GM12872 (cell line): ENCODE measurements at regions not wholly inside any gene's neighbourhood (a gene's known extent, or its start where the extent isn't known, plus 50 kb on each side); places are given as distances from the start of the nearest gene placed in this dataset.

Experiments used
- TF ChIP-seq, protein P1 (sequence below): IDR thresholded peaks from 3 replicates; pipeline ENCODE4 v1.5.1; 2011; ENCODE audit warnings: low read depth, mild to moderate bottlenecking, low read length, moderate library complexity; ENCODE audit not compliant: insufficient read depth

GRCh38 chr10:2777666-2778355 is 289.5 kb upstream of the PFKP start:
- TF ChIP-seq, protein P1, sequence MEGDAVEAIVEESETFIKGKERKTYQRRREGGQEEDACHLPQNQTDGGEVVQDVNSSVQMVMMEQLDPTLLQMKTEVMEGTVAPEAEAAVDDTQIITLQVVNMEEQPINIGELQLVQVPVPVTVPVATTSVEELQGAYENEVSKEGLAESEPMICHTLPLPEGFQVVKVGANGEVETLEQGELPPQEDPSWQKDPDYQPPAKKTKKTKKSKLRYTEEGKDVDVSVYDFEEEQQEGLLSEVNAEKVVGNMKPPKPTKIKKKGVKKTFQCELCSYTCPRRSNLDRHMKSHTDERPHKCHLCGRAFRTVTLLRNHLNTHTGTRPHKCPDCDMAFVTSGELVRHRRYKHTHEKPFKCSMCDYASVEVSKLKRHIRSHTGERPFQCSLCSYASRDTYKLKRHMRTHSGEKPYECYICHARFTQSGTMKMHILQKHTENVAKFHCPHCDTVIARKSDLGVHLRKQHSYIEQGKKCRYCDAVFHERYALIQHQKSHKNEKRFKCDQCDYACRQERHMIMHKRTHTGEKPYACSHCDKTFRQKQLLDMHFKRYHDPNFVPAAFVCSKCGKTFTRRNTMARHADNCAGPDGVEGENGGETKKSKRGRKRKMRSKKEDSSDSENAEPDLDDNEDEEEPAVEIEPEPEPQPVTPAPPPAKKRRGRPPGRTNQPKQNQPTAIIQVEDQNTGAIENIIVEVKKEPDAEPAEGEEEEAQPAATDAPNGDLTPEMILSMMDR: no peak

- TF ChIP-seq, protein P1: no peak
Measured at GRCh38 chr10:2772816-2773631, 294.3 kb upstream of the PFKP start.

DNA sequence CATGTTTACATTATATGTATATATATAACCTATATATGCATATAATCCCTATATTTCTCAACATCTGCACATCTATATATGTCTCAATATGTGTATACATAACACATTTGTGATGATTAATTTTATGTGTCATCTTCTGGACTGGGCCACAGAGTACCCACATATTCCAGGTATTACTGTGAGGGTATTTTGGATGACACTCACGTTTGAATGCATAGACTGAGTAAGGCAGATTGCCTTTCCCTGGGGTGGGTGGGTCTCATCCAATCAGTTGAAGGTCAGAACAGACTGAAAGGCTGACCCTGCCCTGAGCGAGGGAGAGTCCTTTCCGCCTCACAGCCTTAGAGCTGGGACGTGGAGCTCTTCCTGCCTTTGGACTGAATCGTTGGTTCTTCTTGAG is 295.2 kb upstream of the PFKP start:
- TF ChIP-seq, protein P1: no peak

DNA sequence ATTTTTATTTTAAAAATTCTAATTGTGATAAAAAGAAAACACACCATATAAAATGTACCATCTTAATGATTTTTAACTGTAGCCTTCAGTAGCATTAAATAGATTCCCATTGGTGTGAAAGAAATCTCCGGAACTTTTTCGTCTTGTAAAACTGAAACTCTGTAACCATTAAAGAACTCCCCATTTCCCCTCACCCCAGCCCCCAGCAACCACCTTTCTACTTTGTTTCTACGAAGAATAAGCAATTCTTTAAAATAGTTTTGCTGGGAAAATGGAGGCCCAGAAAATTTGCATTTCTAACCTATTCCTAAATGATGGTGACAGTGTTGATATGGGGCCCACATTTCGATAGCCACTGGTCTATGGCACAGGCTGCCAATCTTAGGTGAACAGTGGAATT is 305.4 kb upstream of the PFKP start:
- TF ChIP-seq, protein P1: no peak

GRCh38 chr10:2761311-2761710 is 306.0 kb upstream of the PFKP start:
- TF ChIP-seq, protein P1: no peak

DNA sequence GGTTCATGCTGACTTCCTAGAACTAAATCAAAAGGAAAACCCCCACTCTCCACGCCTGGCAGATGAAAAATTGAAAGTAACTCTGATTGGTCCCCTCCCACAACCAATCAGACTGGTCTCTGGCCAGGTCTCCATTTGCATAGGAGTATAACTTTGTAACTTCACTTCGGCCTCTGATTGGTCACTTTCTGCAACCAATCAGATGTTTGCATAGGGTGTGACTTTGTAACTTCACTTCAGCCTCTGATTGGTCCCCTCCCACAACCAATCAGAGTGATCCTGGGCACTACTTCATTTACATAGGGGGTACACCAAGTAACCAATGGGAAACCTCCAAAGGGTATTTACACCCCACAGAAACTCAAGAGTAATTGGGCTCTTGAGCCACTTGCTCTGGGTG is 306.6 kb upstream of the PFKP start:
- TF ChIP-seq, protein P1: no peak

DNA sequence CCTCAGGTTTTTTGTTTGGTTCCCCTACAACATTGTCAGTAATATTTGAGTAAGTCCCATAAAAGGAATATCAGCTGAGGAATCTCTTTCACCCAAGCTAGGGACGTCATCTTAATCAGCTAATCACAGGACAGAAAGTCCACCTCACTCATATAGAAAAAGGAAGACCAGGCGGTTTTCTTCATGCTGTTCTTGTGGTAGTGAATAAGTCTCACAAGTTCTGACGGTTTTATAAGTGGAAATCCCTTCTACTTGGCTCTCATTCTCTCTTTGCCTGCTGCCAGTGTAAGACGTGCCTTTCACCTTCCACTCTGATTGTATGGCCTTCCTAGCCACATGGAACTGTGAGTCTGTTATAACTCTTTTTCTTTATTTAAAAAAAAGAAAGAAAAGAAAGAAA is 308.1 kb upstream of the PFKP start:
- TF ChIP-seq, protein P1: no peak
